DMS 273 (cell line): ENCODE measurements at regions not wholly inside any gene's neighbourhood (a gene's known extent, or its start where the extent isn't known, plus 50 kb on each side); places are given as distances from the start of the nearest gene placed in this dataset.

Experiments
- DNase-seq: peaks from one replicate; lab custom pipeline; 2025; ENCODE audit not compliant: unreplicated experiment; lab: John Stamatoyannopoulos, UW

DNA sequence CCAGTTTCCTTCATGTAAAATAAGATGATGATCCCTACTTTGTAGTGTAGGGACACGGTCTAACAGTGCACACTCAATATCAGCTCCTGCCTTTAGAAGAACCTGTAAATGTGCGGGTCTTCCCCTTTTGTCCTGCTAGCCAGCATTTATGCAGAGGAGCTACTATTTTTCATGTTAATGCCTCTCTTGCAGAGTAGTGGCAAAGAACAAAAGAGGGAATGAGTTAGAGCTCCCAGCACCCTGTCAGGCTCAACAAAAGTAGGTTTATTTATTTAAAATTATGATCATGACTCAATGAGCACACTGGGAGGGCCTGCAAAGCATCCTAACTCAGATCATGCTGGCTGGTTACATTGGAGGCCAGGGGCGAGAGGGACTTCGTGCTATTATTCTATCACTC, 414.5 kb upstream of the COBL start:
- no peak for DNase-seq

DNA sequence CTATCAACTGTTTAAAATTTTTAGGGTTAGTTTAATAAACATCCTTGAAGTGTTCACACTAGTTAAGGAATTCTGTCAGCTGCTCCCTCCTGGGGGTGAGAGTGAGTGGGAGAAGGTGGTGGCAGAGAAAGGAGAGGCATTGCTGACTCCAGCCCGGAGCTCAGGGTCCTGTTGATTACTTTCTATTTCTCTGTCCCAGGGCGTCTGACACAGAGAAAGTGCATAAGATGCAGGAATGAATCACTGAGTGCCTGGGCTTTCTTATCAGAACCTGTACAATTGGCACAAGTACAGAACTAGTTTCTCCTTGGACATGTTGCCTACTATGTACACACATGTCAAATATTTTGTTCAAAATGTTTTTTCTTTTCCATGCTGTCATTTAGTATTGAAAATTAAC, 410.8 kb upstream of the COBL start:
- no peak for DNase-seq

DNA sequence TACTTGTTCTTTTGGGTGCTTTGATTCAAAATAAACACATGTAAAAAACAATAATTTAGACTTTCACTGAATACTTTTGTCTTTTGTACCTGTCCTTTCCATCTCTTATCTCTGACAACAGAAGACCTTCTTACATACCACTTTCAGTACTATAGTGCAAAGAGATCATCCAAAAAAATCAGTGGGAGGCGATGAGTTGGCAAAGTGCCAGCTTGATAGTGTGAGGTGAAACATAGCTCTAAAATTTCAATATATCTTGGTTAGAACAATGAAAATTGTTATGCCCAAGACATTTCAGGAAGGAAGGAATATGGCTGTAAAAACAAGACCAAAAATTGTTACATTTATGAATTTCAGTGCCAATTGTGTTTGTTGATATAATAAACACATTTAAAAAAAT, 390.2 kb upstream of the COBL start:
- DNase-seq, result peak; percentile 2

DNA sequence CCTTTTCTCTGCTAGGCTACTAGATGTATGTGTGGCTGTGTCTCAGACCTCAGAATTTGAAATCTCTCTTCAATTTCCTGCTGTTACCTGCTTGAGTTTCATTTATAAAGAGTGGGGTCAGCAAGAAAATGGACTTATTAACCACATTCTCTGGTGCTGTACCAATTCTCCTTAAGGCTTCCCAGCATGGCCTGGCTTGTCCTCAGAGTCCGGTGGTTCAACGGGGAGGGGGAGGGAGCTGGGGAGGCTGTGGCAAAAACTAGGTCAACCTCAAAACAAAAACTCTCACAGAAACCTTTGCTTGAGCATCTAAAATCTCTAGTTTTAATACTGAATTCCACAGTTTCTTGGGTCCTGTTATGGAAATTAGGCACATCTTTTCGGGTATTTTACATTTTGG, 389.1 kb upstream of the COBL start:
- DNase-seq, result no peak

DNA sequence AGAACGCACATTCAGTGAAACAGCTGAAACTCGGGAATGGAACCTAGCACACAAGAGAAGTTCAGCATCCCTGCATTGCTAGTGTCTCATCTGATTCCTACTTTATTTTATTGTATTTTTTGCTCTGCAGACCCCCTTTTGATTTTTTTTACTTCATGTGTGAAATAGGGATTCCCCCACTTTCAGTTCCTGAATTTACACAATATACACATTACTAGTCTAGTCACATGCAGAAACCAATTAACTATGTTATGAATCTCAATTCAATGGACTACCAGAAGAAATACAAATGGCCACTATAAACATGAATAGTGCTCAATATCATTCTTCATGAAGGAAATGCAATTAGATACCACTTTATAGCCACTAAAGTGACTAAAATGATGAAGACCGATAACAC, 386.1 kb upstream of the COBL start:
- no peak for DNase-seq

DNA sequence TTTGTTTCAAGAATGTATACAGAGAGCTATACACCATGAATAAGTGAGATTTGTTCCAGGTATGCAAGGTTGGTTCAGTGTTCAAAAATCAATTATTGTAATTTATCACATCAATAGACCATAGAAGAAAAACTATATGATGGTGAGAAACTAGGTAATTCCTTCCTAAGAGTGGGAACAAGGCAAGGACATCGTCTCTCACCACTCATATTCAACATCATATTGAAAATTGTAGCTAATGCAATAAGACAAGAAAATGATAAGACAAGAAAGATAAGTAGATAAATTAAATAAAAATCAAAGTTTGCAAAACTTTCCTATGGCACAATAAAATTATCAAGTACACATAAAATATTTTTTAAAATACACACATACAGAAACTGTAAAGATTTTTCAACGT, 385.3 kb upstream of the COBL start:
- DNase-seq, result no peak

DNA sequence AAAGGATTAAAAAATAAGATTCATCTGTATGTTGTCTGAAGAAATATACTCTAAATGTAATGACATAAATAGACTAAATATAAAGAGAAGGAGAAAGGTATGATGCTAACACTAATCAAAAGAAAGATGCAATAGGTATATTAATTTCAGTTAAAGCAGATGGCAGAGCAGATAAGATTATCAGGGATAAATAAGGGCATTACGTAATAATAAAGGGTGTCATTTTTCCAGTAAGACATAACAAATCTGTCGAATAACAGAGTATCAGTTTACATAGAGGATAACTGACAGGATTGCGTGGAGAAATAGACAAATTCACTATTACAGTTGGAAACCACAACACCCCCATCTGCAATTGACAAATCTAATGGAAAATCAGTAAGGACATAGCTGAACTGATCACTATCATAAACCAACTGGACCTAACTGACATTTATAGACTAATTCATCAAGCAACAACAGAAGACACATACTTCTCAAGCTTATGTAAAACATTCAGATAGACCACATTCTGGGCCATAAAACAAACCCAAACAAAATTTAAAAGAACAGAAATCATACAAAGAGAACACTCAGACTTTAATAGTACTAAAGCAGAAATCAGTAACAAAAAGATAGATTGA, 384.1 kb upstream of the COBL start:
- DNase-seq, result no peak

DNA sequence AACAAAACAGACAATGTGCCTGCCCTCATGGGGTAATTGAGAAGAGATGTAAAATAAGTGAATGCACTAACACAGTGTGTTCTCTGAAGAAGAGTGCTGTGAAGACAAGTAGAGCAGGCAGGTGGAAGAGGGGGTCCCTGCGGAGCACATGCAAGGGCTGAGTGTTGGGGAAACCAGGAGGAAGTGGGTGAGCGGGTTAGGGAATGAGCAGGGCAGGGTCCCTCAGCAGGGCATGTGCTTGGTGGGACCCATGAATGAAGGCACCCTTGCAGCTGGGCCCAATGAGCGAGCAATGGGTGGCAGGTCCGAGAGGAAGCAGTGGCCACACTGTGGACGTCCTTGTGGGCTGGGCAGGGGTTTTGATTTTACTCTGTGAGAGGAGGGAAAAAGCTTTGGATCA, 376.6 kb upstream of the COBL start:
- DNase-seq, result no peak

DNA sequence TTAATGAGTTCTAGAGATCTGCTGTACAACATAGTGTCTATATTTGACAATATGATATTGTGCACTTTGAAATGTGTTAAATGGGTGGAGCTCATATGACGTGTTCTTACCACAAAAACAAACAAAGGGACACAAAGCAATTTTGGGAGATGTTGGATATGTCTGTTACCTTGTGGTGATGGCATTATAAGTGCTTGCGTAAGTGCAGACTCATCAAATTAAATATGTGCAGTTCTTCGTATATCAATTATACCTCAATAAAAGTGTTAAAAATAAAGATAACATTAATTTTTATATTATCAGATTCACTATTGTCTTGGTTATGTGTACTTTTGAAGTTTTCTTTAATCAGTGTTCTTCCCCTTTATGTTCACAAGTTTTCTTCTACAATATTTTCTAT, 372.9 kb upstream of the COBL start:
- DNase-seq, result no peak

DNA sequence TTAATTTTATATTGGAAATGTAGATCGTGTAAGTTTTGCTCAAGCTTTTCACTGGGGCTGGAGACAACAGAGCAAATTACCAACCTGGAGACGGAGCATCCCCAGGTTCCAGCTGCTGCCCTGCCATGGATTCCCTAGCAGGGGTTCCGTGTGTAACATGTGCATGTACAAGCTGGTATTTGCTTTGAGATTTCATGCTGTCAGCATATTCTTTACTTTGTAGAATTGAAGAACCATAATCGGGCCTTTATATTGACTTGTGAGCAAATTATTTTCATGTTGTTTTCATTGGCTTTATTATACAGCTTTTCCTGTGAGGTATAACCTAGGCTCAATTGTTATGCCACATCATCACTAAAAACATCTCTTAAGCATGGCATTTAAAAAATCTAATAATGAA, 369.2 kb upstream of the COBL start:
- DNase-seq, result no peak

DNA sequence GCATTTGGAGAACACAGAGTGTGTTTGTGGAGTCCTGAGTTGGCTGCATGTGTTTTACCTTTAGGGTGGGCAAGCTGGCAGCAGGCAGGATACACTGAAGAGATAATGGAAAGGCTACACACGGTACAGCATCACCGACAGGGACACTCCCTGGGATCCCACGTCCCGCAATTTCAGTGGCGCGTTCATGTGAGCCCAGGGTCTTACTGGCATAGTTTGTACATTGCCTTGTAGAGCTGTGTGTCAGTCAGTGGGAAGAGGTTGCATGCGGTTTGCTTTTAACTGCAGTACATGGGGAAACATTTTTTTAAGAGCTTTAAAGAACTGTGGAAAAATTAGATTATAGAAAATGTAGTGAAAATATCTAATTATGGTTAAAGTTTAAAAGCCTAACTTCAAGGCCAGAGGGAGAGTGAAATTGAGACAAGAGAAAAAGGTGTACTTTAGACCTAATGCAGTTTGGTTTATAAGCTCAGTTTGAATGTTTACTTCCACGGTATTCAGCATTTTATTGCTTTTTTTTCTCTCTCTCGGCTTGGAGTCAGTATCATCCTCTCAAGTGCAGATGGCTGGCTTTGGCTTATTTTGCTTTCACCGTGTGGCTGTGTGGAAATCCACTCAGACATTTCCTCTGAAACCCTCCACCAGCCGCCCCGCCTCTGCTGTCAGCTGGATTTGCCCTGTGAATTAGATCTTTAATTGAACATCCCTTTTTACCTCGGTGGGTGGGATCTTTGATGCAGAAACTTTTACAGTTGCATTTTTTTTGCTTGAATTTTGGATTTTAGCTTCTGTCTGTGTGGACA, 364.2 kb upstream of the COBL start:
- no peak for DNase-seq

DNA sequence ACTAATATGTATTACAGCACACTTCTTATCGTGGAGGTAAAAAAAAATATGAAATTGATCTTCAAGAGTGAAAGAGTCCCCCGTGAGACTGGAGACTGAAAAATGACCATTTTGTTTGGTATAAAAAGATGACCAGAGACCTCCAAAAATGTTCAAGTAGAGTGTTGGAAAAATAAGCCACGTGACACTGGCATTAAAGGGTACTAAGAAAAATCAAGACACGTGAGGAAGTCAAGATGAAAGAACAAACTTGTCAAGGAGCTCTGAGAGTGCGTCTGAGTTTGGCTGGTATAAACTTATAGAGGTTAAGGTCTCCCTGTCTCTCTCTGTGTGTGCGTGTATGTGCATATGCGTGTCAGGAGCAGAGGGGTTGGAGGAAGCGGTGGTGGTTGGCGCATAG, 362.7 kb upstream of the COBL start:
- no peak for DNase-seq

DNA sequence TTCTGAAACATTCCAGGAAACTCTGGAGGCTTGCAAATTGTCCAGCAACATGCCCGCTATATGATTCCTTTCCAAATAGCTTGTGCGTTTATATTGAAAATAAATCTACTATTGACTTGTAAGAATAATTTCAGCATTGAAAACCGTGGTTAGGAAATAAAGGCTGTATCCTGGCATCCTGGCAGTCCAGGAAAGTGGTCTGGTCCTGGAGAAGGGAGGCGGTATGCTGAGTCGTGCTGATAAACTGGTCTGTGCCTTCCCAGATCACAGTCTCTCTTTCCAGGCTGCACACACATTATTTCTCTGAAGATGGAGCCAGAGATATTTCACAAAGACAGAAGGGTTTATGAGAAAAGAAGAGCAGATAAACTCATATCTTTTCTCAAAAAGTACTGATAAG, 350.1 kb upstream of the COBL start:
- no peak for DNase-seq

DNA sequence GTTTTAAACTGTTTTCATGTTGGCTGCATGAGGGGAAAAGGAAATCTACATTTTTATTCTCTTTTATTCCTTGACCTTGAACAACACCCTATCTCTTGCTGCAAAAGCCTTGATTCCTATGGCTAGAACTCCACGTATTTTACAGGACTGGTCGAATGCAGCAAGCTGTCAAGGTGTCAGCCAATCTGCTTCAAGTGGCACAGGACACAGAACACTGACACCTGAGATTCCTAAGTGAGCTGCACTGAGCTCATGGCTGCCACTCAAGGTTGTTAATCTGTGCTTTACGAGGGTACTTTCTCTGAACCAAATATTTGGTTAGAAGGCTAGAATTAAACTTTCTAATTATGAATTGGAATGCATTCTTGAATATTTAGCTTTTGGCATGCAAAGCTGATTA, 349.7 kb upstream of the COBL start:
- DNase-seq, result no peak

DNA sequence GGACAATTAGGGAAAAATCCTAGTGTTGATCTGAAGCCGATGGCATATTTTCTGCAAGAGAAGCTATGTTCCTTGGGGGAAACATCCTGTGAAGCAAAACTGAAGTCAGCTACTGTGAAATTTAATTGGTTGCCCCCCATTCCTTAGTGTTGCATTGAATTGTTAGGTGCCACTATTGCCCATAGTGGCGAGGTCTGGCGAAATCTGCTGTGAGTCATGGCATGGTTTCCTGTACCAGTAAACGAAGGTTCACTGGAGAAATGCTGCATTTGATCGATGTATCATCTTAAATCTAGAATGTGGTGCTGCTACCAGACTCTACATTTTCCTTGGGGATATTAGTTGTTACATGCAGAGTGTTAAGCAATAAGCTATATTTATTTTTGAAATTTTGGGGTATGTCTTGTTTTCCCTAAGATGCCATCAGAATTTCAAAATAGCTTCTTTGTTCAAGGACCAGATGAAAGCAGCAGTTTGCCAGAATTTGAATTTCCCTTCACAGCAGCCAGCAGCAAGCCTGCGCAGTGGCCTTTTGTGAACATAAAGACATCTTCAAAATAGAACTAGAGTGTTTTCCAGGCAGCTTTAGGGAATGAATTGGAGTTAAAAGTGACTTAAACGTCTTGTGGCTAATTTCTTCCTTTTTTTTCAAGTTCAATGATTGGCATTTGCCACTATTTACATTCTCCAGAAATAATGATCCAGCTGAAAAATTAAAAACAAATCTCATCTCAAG, 348.6 kb upstream of the COBL start:
- DNase-seq, result no peak

DNA sequence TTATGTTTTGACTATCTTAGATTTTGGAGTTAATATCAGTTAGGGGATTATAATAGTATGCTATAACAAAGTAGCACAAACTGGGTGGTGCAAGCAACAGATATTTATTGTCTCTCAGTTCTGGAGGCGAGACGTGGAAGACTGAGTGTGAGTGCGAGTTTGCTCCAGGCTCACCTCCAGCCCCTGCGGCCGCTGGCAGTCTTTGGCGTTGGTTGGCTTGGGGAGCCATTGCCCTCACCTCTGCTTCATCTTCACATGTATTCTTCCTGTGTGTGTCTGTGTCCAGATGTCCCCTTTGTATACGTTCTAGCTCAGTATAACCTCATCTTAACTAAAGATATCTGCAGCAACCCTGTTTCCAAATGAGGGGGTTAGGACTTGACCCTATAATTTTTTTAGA, 343.9 kb upstream of the COBL start:
- no peak for DNase-seq

DNA sequence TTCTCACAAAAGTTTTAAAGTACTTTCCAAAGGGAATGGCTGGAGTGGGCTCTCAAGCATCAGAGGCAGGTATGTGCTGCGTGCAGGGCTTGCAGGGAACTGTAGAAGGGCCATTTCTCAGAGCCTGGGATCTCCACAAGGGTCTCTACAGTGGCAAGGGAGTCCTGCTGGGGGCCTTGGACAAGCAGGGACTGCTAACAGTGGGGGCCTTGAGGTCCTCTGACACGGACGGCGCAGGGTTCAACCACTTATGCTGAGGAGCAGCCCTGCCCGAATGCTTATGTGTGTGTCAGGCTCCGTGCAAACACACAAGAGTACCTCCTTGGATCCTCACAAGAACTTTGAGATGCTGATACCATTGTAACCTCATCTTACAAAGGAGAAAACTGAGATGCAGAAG, 342.1 kb upstream of the COBL start:
- DNase-seq, result no peak

DNA sequence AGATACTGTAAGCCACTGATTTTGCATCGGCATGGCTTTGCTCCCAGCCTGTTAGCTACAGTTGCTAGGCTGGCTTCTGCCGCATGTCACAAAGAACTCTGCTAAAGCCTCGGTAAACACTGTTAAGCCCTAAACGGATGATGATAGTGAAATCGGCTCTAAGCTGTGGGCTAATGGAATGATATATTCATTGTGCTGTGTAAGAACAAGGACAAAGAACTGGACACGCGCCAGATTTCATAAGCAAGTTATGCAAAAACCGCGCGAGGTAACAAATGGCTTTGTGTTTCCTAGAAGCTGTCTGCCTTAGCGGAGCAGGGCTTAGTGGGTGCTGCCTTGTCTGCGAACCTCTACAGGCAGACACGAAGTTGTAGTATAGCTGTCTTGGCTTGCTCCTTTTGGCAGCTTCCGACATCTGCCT, 331.3 kb upstream of the COBL start:
- DNase-seq, result peak; percentile 39

DNA sequence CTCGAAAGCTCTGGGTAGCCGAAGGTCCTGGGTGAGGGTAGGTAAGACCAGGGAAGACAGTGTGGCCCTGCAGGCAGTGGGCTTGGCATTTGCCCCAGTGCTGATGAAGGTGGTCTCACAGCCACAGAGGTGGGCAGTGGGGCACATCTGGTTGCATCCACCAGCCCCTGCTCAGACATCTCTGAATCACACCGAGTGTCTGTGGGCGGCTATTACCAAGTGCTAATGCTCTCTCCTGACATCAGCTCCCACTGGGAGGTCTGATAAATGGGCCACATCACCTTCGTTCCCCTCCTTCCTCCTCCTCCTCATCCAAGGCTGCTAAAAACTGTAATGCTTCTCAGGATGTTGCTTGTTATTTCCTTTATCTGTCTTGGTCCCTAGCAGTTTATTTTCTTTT, 330.9 kb upstream of the COBL start:
- no peak for DNase-seq

DNA sequence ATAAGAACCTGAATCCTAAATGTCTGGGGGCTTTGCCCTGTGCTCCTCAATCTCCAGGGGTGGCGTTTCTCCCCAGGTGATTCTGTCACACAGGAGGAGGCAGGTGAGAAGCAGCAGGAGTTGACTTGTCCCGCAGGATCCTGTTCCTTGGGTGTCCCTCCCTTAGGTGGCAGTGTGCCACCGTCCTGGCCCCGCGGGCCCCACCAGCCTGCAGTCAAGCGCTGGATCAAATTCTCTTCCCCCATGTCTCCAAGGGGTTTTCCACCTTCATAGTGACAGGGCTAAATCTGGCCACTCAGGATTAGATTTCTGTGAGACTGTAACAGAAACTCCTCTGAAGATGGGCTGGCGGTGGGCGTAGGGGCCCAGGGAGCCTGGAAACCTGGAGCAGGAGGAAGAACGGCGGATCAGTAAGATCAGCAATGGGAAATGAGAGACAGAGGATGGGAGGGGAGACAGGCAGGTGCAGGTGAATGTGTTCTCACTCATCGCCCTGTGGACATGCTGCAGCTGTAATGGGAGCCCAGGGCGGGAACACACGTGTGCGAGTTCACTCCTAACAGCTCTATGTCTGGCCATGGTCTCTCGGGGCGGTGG, 329.2 kb upstream of the COBL start:
- no peak for DNase-seq

DNA sequence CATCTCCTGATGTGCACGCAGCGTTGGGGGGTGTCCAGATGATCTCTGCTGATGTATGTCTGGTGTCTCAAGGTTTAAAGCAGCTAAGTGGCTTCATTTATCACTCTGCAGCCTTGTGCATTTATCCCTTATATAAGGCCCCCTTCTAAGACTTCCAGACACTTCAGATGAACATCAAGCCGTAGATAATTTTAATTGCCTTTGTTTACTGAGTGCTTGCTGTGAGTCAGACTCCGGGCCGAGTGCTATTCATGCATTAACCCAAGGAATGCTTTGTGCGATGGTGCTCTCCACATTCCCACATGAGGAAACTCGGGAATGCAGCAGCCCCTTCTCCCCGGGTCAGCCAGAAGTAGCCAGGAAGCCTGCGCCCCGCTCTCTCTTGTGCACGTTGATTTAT, 328.6 kb upstream of the COBL start:
- no peak for DNase-seq

DNA sequence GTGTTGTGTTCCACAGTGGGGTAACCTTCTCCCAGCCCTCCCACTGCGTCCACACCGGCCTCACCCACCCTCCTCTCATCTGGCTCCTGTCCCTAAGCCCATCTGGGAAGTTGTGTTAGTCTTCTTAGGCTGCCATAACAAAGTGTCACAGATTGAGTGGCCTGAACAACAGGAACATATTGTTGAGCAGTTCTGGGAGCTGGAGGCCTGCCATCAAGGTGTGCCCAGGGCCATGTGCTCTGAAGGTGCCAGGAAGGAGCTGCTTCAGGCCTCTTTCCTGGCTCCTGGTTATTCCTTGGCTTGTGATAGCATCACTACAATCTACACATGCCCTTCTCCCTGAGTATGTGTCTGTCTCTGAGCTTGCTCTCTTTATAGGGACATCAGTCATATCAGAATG, 327.6 kb upstream of the COBL start:
- DNase-seq, result no peak
